ENCODE measurements at regions not wholly inside any gene's neighbourhood (a gene's known extent, or its start where the extent isn't known, plus 50 kb on each side); places are given as distances from the start of the nearest gene placed in this dataset.

DNA sequence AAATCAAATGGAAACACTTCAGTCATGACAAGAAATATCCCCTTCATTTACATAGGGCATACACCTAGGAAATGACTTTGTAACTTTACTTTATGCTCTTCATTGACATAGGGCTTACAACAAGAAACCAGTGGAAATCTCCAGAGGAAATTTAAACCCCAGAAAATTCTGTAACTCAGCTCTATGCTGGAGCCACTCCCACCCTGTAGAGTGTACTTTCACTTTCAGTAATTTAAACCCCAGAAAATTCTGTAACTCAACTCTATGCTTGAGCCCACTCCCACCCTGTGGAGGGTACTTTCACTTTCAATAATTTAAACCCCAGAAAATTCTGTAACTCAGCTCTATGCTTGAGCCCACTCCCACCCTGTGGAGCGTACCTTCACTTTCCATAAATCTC is 987.1 kb upstream of the CADM2 start:
- DNase-seq = no peak
- Histone ChIP-seq H3K4me1 (ENCODE audit: low read length) (no peaks in the 10 kb centered on the region), H3K27me3 (replicated peaks; ENCODE audit: insufficient read depth, low read length) (no peaks in the 10 kb centered on the region), H3K9ac (ENCODE audit: low read length) (no peak overlapping the region), H3K9me3 (replicated peaks; ENCODE audit: insufficient read depth, low read length) (no peaks in the 10 kb centered on the region), H3K9me2 (replicated peaks; ENCODE audit: insufficient read depth, low read length) (no peaks in the 10 kb centered on the region), H3K4me2 (ENCODE audit: low read depth, low read length) (no peak overlapping the region), H4K20me1 (ENCODE audit: insufficient read depth, low read length) (no peaks in the 10 kb centered on the region), H3K79me2 (ENCODE audit: low read length) (no peaks in the 10 kb centered on the region), H3F3A (ENCODE audit: insufficient read depth, low read length) (no peaks in the 10 kb centered on the region), H3K4me3 (ENCODE audit: low read length) (no peak overlapping the region), H3K27ac (ENCODE audit: low read length) (no peak overlapping the region), H3K36me3 (replicated peaks; ENCODE audit: insufficient read depth, low read length) (no peaks in the 10 kb centered on the region), H2AFZ (ENCODE audit: low read length) (no peak overlapping the region)
- TF ChIP-seq EZH2phosphoT487 (IDR thresholded peaks at IDR 0.05; ENCODE audit: low read length) (no peak), EZH2 (optimal IDR thresholded peaks at IDR 0.05; ENCODE audit: low read depth, low read length) (no peak)
- TF ChIP-seq, protein P1, sequence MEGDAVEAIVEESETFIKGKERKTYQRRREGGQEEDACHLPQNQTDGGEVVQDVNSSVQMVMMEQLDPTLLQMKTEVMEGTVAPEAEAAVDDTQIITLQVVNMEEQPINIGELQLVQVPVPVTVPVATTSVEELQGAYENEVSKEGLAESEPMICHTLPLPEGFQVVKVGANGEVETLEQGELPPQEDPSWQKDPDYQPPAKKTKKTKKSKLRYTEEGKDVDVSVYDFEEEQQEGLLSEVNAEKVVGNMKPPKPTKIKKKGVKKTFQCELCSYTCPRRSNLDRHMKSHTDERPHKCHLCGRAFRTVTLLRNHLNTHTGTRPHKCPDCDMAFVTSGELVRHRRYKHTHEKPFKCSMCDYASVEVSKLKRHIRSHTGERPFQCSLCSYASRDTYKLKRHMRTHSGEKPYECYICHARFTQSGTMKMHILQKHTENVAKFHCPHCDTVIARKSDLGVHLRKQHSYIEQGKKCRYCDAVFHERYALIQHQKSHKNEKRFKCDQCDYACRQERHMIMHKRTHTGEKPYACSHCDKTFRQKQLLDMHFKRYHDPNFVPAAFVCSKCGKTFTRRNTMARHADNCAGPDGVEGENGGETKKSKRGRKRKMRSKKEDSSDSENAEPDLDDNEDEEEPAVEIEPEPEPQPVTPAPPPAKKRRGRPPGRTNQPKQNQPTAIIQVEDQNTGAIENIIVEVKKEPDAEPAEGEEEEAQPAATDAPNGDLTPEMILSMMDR (IDR thresholded peaks at IDR 0.05; ENCODE audit: low read length) = no peak

DNA sequence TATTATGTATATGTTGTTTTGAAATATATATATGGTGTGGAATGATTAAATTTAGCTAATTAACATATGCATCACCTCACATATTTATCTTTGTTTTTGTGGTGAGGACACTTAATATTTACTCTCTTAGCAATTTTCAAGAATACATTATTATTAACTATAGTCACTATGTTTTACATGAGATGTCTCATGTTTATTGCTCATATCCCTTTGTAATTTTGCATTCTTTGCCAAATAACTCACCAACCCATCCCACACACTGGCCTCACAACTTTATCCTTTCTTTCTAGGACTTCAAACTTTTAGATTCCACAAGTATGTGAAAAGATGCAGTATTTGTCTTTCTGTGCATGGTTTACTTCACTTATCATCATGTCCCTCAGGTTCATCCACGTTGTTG is 950.2 kb upstream of the CADM2 start:
- no peaks in the 10 kb centered on the region for H3K4me1 ChIP-seq (ENCODE audit: low read length)
- H3K4me3 ChIP-seq (ENCODE audit: low read length) = no peak overlapping the region
- no peaks in the 10 kb centered on the region for H3K9me3 ChIP-seq (replicated peaks; ENCODE audit: insufficient read depth, low read length)
- H3K9ac ChIP-seq (ENCODE audit: low read length) = no peak overlapping the region
- H3K9me2 ChIP-seq (replicated peaks; ENCODE audit: insufficient read depth, low read length) = no peaks in the 10 kb centered on the region
- H3K27ac ChIP-seq (ENCODE audit: low read length) = no peak overlapping the region
- no peak for DNase-seq
- H3K79me2 ChIP-seq (ENCODE audit: low read length) = no peaks in the 10 kb centered on the region
- no peak overlapping the region for H3K4me2 ChIP-seq (ENCODE audit: low read depth, low read length)
- no peak overlapping the region for H2AFZ ChIP-seq (ENCODE audit: low read length)
- no peaks in the 10 kb centered on the region for H3K36me3 ChIP-seq (replicated peaks; ENCODE audit: insufficient read depth, low read length)
- no peaks in the 10 kb centered on the region for H3F3A ChIP-seq (ENCODE audit: insufficient read depth, low read length)
- no peaks in the 10 kb centered on the region for H4K20me1 ChIP-seq (ENCODE audit: insufficient read depth, low read length)
- no peaks in the 10 kb centered on the region for H3K27me3 ChIP-seq (replicated peaks; ENCODE audit: insufficient read depth, low read length)
- TF ChIP-seq EZH2 (optimal IDR thresholded peaks at IDR 0.05; ENCODE audit: low read depth, low read length) (no peak), EZH2phosphoT487 (IDR thresholded peaks at IDR 0.05; ENCODE audit: low read length) (no peak)
- TF ChIP-seq, protein P1 (IDR thresholded peaks at IDR 0.05; ENCODE audit: low read length) = no peak

DNA sequence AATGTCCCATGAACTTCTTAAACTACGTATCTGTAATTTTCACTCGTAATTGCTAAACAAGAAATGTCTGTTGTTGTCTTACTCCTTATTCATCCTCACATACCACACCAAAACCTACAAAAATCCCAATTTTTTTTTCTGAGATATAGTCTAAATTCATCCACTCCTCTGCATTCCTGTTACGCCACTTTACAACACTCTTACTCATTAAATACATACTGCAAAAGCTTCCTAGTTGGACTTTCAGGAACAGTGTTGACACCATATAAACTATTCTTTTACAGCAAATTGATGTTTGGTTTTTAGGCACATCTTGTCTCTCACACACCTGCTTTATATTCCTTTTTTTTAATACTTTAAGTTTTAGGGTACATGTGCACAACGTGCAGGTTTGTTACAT is 934.9 kb upstream of the CADM2 start:
- no peaks in the 10 kb centered on the region for H3K27me3 ChIP-seq (replicated peaks; ENCODE audit: insufficient read depth, low read length)

More for the DNA sequence above, 934.9 kb upstream of the CADM2 start:
- Histone ChIP-seq H3K36me3 (replicated peaks; ENCODE audit: insufficient read depth, low read length) (no peaks in the 10 kb centered on the region), H3F3A (ENCODE audit: insufficient read depth, low read length) (no peaks in the 10 kb centered on the region), H3K4me1 (ENCODE audit: low read length) (no peaks in the 10 kb centered on the region), H3K27ac (ENCODE audit: low read length) (no peak overlapping the region), H3K9me3 (replicated peaks; ENCODE audit: insufficient read depth, low read length) (no peaks in the 10 kb centered on the region), H2AFZ (ENCODE audit: low read length) (no peak overlapping the region), H3K9ac (ENCODE audit: low read length) (no peak overlapping the region), H3K79me2 (ENCODE audit: low read length) (no peaks in the 10 kb centered on the region), H3K4me3 (ENCODE audit: low read length) (no peak overlapping the region), H3K9me2 (replicated peaks; ENCODE audit: insufficient read depth, low read length) (no peaks in the 10 kb centered on the region), H3K4me2 (ENCODE audit: low read depth, low read length) (no peak overlapping the region), H4K20me1 (ENCODE audit: insufficient read depth, low read length) (no peaks in the 10 kb centered on the region)
- DNase-seq = no peak
- TF ChIP-seq, protein P1 (IDR thresholded peaks at IDR 0.05; ENCODE audit: low read length) = no peak
- no peak for TF ChIP-seq EZH2phosphoT487 (IDR thresholded peaks at IDR 0.05; ENCODE audit: low read length)
- no peak for TF ChIP-seq EZH2 (optimal IDR thresholded peaks at IDR 0.05; ENCODE audit: low read depth, low read length)
